HL-60/S4 treated with phorbol 12-myristate 13-acetate at 8.2 ng/mL for 4 days and 3 days (cell line): ENCODE measurements at regions not wholly inside any gene's neighbourhood (a gene's known extent, or its start where the extent isn't known, plus 50 kb on each side); places are given as distances from the start of the nearest gene placed in this dataset.

Experiments
- in situ Hi-C: fragments of 300-500 bp; cut with MboI; formaldehyde crosslinking; loops from 2 replicates; pipeline ENCODE4 v1.15.0; 2022; ENCODE audit warnings: low sequenced_read_pairs

- in situ Hi-C loops: no loop called here
Observed at GRCh38 chr6:170163405-170164170, 127.3 kb downstream of the DLL1 start.

GRCh38 chr6:170162775-170163404 lies 128.0 kb downstream of the DLL1 start:
- in situ Hi-C loops: no loop called here

GRCh38 chr6:170162011-170162774 lies 128.7 kb downstream of the DLL1 start:
- in situ Hi-C loops: no loop called here

- in situ Hi-C loops: no loop called here
Observed at GRCh38 chr6:170160628-170161611, 130.0 kb downstream of the DLL1 start.

GRCh38 chr6:170160031-170160627 lies 130.7 kb downstream of the DLL1 start:
- in situ Hi-C loops: no loop called here

GRCh38 chr6:170159022-170159965 lies 131.6 kb downstream of the DLL1 start:
- in situ Hi-C loops: no loop called here

GRCh38 chr6:170158296-170159021 lies 132.4 kb downstream of the DLL1 start:
- in situ Hi-C loops: no loop called here

- in situ Hi-C loops: no loop called here
Observed at GRCh38 chr6:170157567-170158218, 133.2 kb downstream of the DLL1 start.

- in situ Hi-C loops: no loop called here
Observed at GRCh38 chr6:170156448-170157375, 134.2 kb downstream of the DLL1 start.

GRCh38 chr6:170155464-170156196 lies 135.2 kb downstream of the DLL1 start:
- in situ Hi-C loops: no loop called here

GRCh38 chr6:170153436-170154319 lies 137.2 kb downstream of the DLL1 start:
- in situ Hi-C loops: no loop called here

GRCh38 chr6:170152989-170153388 lies 137.9 kb downstream of the DLL1 start:
- in situ Hi-C loops: no loop called here

- in situ Hi-C loops: no loop called here
Observed at GRCh38 chr6:170152124-170152926, 138.6 kb downstream of the DLL1 start.

GRCh38 chr6:170151804-170152123 lies 139.1 kb downstream of the DLL1 start:
- in situ Hi-C loops: no loop called here
